Hepatocyte (in vitro differentiated cells): ENCODE measurements at regions not wholly inside any gene's neighbourhood (a gene's known extent, or its start where the extent isn't known, plus 50 kb on each side); places are given as distances from the start of the nearest gene placed in this dataset.

ENCODE experiments used
- DNase-seq: peaks from one replicate; pipeline ENCODE4 v3.0.0-alpha.2; 2016; ENCODE audit warnings: low spot score
- H2AFZ ChIP-seq: fragments of 200-600 bp; sonication (generic); 2 replicates; pipeline ENCODE4 v1.6.0; 2016; ENCODE audit warnings: antibody characterized with exemption, mild to moderate bottlenecking
- H3K27ac ChIP-seq: fragments of 200-600 bp; sonication (generic); 2 replicates; pipeline ENCODE4 v1.5.1; 2016; ENCODE audit warnings: mild to moderate bottlenecking
- H3K27me3 ChIP-seq: fragments of 200-600 bp; sonication (generic); 2 replicates; pipeline ENCODE4 v1.6.1; 2016
- H3K36me3 ChIP-seq: fragments of 200-600 bp; sonication (generic); replicated peaks from 2 replicates; pipeline ENCODE4 v1.5.1; 2016; ENCODE audit warnings: low read depth; ENCODE audit not compliant: insufficient read depth
- H3K4me1 ChIP-seq: fragments of 200-600 bp; sonication (generic); 2 replicates; pipeline ENCODE4 v1.5.1; 2016; ENCODE audit warnings: mild to moderate bottlenecking, moderate library complexity; ENCODE audit not compliant: insufficient read depth
- H3K4me2 ChIP-seq: fragments of 200-600 bp; sonication (generic); 2 replicates; pipeline ENCODE4 v1.6.0; 2016
- H3K4me3 ChIP-seq: fragments of 200-600 bp; sonication (generic); 2 replicates; pipeline ENCODE4 v1.5.1; 2016; ENCODE audit warnings: mild to moderate bottlenecking
- H3K79me2 ChIP-seq: fragments of 200-600 bp; sonication (generic); 2 replicates; pipeline ENCODE4 v1.6.0; 2017; ENCODE audit warnings: mild to moderate bottlenecking
- H3K9me2 ChIP-seq: fragments of 200-600 bp; sonication (generic); replicated peaks from 2 replicates; pipeline ENCODE4 v1.6.0; 2017; ENCODE audit warnings: mild to moderate bottlenecking; ENCODE audit not compliant: insufficient read depth
- H3K9me3 ChIP-seq: fragments of 200-600 bp; sonication (generic); 2 replicates; pipeline ENCODE4 v1.5.1; 2016; ENCODE audit warnings: low read depth, mild to moderate bottlenecking
- H4K20me1 ChIP-seq: fragments of 200-600 bp; sonication (generic); 2 replicates; pipeline ENCODE4 v1.6.0; 2016; ENCODE audit warnings: mild to moderate bottlenecking; ENCODE audit not compliant: insufficient read depth, poor library complexity, severe bottlenecking
- EZH2 ChIP-seq: fragments of 200-600 bp; sonication (generic); IDR thresholded peaks from 2 replicates; pipeline ENCODE4 v1.6.1; 2016; ENCODE audit warnings: antibody characterized with exemption, mild to moderate bottlenecking, borderline replicate concordance
- EZH2phosphoT487 ChIP-seq: fragments of 200-600 bp; sonication (generic); IDR thresholded peaks from one replicate; pipeline ENCODE4 v1.6.1; 2018; ENCODE audit warnings: antibody characterized with exemption, mild to moderate bottlenecking, low read depth, moderate library complexity; ENCODE audit not compliant: unreplicated experiment, severe bottlenecking
- WGBS: methylation state at CpG from one replicate; pipeline ENCODE4 v1.1.6; 2016; ENCODE audit warnings: low lambda C conversion rate; ENCODE audit errors: missing lambda C conversion rate; 5-methylcytosine and 5-hydroxymethylcytosine counted together
- TF ChIP-seq, protein P1 (sequence below): fragments of 200-600 bp; sonication (generic); IDR thresholded peaks from 2 replicates; pipeline ENCODE4 v1.5.1; 2016; ENCODE audit warnings: antibody characterized with exemption, mild to moderate bottlenecking; ENCODE audit not compliant: poor library complexity

- Histone ChIP-seq H4K20me1 (no peaks in the 10 kb centered on the region), H3K27me3 (no peaks in the 10 kb centered on the region), H3K27ac (no peak overlapping the region), H2AFZ (no peak overlapping the region), H3K36me3 (no peaks in the 10 kb centered on the region), H3K79me2 (no peaks in the 10 kb centered on the region), H3K9me2 (no peaks in the 10 kb centered on the region), H3K4me2 (no peak overlapping the region), H3K9me3 (no peaks in the 10 kb centered on the region), H3K4me1 (no peaks in the 10 kb centered on the region), H3K4me3 (no peak overlapping the region)
- 70% methylated on average over 18 of the region's 18 CpGs for WGBS
- DNase-seq = no peak
- TF ChIP-seq EZH2 (no peak), EZH2phosphoT487 (no peak)
- TF ChIP-seq, protein P1, sequence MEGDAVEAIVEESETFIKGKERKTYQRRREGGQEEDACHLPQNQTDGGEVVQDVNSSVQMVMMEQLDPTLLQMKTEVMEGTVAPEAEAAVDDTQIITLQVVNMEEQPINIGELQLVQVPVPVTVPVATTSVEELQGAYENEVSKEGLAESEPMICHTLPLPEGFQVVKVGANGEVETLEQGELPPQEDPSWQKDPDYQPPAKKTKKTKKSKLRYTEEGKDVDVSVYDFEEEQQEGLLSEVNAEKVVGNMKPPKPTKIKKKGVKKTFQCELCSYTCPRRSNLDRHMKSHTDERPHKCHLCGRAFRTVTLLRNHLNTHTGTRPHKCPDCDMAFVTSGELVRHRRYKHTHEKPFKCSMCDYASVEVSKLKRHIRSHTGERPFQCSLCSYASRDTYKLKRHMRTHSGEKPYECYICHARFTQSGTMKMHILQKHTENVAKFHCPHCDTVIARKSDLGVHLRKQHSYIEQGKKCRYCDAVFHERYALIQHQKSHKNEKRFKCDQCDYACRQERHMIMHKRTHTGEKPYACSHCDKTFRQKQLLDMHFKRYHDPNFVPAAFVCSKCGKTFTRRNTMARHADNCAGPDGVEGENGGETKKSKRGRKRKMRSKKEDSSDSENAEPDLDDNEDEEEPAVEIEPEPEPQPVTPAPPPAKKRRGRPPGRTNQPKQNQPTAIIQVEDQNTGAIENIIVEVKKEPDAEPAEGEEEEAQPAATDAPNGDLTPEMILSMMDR = no peak
These were observed 183.9 kb downstream of the ALG10 start for GRCh38 chr12:34206061-34206785.

DNA sequence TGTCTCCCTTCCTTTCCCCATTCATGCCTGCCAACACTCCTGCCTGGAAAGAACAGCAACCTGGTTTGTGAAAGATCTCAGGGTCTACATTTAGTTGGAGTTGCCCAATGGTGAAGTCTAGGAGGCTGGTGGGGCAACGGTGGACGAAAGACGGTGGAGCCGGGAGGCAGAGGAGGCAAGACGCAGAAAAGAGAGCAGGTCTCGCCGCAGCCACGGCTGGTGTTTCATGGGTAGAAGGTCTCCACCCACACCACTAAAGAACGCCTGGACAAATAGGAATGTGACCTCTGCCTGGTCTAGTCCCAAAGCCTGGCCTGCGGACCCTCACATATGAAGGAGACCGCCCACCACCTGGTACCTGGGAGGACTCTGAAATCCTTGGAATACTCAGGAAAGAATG is 185.6 kb downstream of the ALG10 start:
- WGBS = 91% methylated on average over 11 of the region's 11 CpGs
- TF ChIP-seq EZH2 (no peak), EZH2phosphoT487 (no peak)
- TF ChIP-seq, protein P1 = no peak
- no peaks in the 10 kb centered on the region for H3K9me2 ChIP-seq
- H4K20me1 ChIP-seq = no peaks in the 10 kb centered on the region
- no peaks in the 10 kb centered on the region for H3K4me1 ChIP-seq
- H3K36me3 ChIP-seq = no peaks in the 10 kb centered on the region
- no peak overlapping the region for H3K4me3 ChIP-seq
- no peak for DNase-seq
- no peaks in the 10 kb centered on the region for H3K27me3 ChIP-seq
- no peak overlapping the region for H2AFZ ChIP-seq
- H3K4me2 ChIP-seq = no peak overlapping the region
- H3K9me3 ChIP-seq = no peaks in the 10 kb centered on the region
- no peaks in the 10 kb centered on the region for H3K79me2 ChIP-seq
- no peak overlapping the region for H3K27ac ChIP-seq

DNA sequence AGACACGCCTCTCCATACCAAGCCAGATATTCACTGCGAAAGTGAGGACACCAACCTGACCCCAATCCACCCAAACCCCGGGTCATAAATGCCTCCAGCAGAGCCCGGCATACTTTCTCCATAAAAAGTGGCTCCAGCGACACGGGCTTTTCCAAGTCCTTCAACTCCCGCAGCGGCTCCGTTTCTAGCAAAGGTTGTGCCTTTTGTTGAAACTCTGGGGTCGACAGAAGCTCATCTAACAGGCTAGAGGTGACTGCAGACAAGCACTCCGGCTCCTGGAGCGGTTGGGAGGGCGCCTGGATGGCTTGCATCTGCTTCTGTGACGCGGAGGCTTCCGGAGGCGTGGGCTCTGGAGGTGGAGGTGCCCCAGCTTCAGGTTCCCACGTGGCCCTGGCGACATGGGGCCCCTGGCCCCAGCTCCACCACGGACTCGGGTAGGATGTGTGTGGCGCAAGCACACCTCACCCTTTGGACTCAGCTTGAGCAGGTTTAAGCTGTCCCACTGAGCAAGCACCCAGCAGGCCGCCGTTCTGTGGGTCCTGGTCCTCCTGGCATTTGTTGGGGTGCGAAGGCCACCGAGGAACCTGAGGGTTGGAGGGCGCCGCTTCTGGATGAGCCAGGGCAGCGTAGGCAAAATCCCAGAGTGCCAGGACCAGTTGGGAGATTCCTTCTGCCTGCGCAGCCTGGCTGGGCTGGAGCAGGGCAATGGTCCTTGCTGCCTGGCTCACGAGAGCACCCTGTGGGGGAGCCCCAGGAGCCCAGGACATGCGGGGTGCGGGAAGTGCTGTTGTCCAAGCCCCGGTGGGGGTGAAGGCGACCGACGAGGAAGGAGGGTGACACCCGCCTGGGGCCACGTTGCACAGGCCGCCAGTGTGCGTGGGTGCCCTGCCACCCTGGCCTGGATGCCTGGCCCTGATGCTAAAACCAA is 186.3 kb downstream of the ALG10 start:
- Histone ChIP-seq H3K4me3 (no peak overlapping the region), H3K27ac (no peak overlapping the region), H3K9me2 (no peaks in the 10 kb centered on the region), H2AFZ (no peak overlapping the region), H4K20me1 (no peaks in the 10 kb centered on the region), H3K9me3 (no peaks in the 10 kb centered on the region), H3K4me1 (no peaks in the 10 kb centered on the region), H3K36me3 (no peaks in the 10 kb centered on the region), H3K79me2 (no peaks in the 10 kb centered on the region), H3K27me3 (no peaks in the 10 kb centered on the region), H3K4me2 (no peak overlapping the region)
- DNase-seq = no peak
- WGBS = 82% methylated on average over 41 of the region's 41 CpGs
- TF ChIP-seq, protein P1 = no peak
- TF ChIP-seq EZH2 (no peak), EZH2phosphoT487 (no peak)
